ENCODE measurements at regions not wholly inside any gene's neighbourhood (a gene's known extent, or its start where the extent isn't known, plus 50 kb on each side); places are given as distances from the start of the nearest gene placed in this dataset.

GRCh38 chr15:66939451-66940023 is 125.9 kb upstream of the SMAD3 start:
- Histone ChIP-seq H3K27me3 (ENCODE audit: insufficient read depth, low read depth) (no peaks in the 10 kb centered on the region), H3K4me2 (no peak overlapping the region), H3K4me1 (ENCODE audit: low read depth, poor library complexity, severe bottlenecking) (no peaks in the 10 kb centered on the region), H3K79me2 (ENCODE audit: insufficient read depth, low read depth) (no peaks in the 10 kb centered on the region), H3K27ac (no peak overlapping the region), H3K36me3 (ENCODE audit: insufficient read depth) (no peaks in the 10 kb centered on the region), H4K20me1 (ENCODE audit: insufficient read depth) (no peaks in the 10 kb centered on the region), H2AFZ (ENCODE audit: low read depth) (no peak overlapping the region), H3K9ac (no peak overlapping the region), H3K4me3 (IDR thresholded peaks at IDR 0.05; ENCODE audit: insufficient read depth, low read depth, low read length) (no peak overlapping the region)
- TF ChIP-seq CTCF (conservative IDR thresholded peaks at IDR 0.05; ENCODE audit: low read depth, low read length) = no peak

DNA sequence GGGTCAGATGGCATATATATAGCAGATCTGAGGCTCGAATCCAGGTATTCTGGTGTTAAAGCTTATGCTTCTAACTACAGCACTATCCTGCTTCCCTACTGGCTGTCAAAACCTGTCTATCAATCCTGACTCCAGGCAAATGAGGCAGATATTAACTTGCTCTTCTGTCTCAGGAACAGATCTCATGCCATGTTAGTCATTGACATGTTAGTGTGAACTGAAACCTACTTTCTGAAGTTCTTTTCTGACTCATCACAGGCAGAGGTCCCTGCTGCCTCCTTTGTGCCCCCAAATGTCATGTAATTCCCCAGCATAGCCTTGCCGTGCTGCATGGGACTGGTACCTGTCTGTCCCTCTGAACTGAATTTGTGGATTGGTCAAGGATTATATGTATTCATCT is 125.0 kb upstream of the SMAD3 start:
- no peaks in the 10 kb centered on the region for H3K79me2 ChIP-seq (ENCODE audit: insufficient read depth, low read depth)
- no peak overlapping the region for H2AFZ ChIP-seq (ENCODE audit: low read depth)
- no peak overlapping the region for H3K27ac ChIP-seq
- no peaks in the 10 kb centered on the region for H4K20me1 ChIP-seq (ENCODE audit: insufficient read depth)
- no peak overlapping the region for H3K4me3 ChIP-seq (IDR thresholded peaks at IDR 0.05; ENCODE audit: insufficient read depth, low read depth, low read length)
- H3K36me3 ChIP-seq (ENCODE audit: insufficient read depth) = no peaks in the 10 kb centered on the region
- H3K4me1 ChIP-seq (ENCODE audit: low read depth, poor library complexity, severe bottlenecking) = no peaks in the 10 kb centered on the region
- TF ChIP-seq CTCF (conservative IDR thresholded peaks at IDR 0.05; ENCODE audit: low read depth, low read length) = no peak
- H3K27me3 ChIP-seq (ENCODE audit: insufficient read depth, low read depth) = no peaks in the 10 kb centered on the region
- no peak overlapping the region for H3K9ac ChIP-seq
- no peak overlapping the region for H3K4me2 ChIP-seq

GRCh38 chr15:66941108-66941711 is 124.2 kb upstream of the SMAD3 start:
- Histone ChIP-seq H3K79me2 (ENCODE audit: insufficient read depth, low read depth) (no peaks in the 10 kb centered on the region), H3K4me3 (IDR thresholded peaks at IDR 0.05; ENCODE audit: insufficient read depth, low read depth, low read length) (no peak overlapping the region), H3K36me3 (ENCODE audit: insufficient read depth) (no peaks in the 10 kb centered on the region), H4K20me1 (ENCODE audit: insufficient read depth) (no peaks in the 10 kb centered on the region), H2AFZ (ENCODE audit: low read depth) (no peak overlapping the region), H3K4me2 (no peak overlapping the region), H3K4me1 (ENCODE audit: low read depth, poor library complexity, severe bottlenecking) (no peaks in the 10 kb centered on the region), H3K27ac (no peak overlapping the region), H3K9ac (no peak overlapping the region), H3K27me3 (ENCODE audit: insufficient read depth, low read depth) (no peaks in the 10 kb centered on the region)
- TF ChIP-seq CTCF (conservative IDR thresholded peaks at IDR 0.05; ENCODE audit: low read depth, low read length) = no peak

GRCh38 chr15:66941791-66942190 is 123.6 kb upstream of the SMAD3 start:
- no peaks in the 10 kb centered on the region for H3K79me2 ChIP-seq (ENCODE audit: insufficient read depth, low read depth)
- no peak overlapping the region for H3K27ac ChIP-seq
- no peak overlapping the region for H3K4me2 ChIP-seq
- no peak overlapping the region for H3K9ac ChIP-seq
- peaks cover under 1% of the 10 kb centered on the region for H3K4me1 ChIP-seq (ENCODE audit: low read depth, poor library complexity, severe bottlenecking)
- no peak overlapping the region for H3K4me3 ChIP-seq (IDR thresholded peaks at IDR 0.05; ENCODE audit: insufficient read depth, low read depth, low read length)
- no peaks in the 10 kb centered on the region for H4K20me1 ChIP-seq (ENCODE audit: insufficient read depth)
- H2AFZ ChIP-seq (ENCODE audit: low read depth) = no peak overlapping the region
- no peak for TF ChIP-seq CTCF (conservative IDR thresholded peaks at IDR 0.05; ENCODE audit: low read depth, low read length)
- no peaks in the 10 kb centered on the region for H3K27me3 ChIP-seq (ENCODE audit: insufficient read depth, low read depth)
- H3K36me3 ChIP-seq (ENCODE audit: insufficient read depth) = no peaks in the 10 kb centered on the region
